CD4-positive, alpha-beta T cell treated with Interferon gamma for 1 hour (primary cell): ENCODE measurements at regions not wholly inside any gene's neighbourhood (a gene's known extent, or its start where the extent isn't known, plus 50 kb on each side); places are given as distances from the start of the nearest gene placed in this dataset.
A peak's percentile ranks its signal among the peaks of the same experiment; 100 is the strongest.
"Not testable (repeated sequence)": the region's sequence is repeated elsewhere in the genome, so short reads cannot be mapped to it uniquely, and the experiment has no call there.

Experiments used
- DNase-seq: peaks from one replicate; pipeline ENCODE4 v3.0.0-alpha.2; 2020

DNA sequence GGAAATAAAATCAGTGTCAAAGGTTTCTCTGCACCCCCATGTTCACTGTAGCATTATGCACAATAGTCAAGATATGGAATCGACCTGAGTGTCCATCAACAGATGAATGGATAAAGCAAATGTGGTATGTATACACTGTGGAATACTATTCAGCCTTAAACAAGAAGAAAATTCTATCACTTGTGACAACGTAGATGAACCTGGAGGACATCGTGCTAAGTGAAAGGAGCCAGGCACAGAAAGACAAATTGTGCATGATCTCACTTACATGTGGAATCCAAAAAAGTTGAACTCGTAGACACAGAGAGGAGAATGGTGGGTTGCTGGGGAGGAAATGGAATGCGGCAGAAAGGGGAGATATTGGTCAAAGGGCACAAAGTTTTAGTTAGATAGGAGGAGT, 136.3 kb upstream of the ESR1 start:
- no peak for DNase-seq

GRCh38 chr6:151674578-151674977, 132.9 kb upstream of the ESR1 start:
- no peak for DNase-seq

DNA sequence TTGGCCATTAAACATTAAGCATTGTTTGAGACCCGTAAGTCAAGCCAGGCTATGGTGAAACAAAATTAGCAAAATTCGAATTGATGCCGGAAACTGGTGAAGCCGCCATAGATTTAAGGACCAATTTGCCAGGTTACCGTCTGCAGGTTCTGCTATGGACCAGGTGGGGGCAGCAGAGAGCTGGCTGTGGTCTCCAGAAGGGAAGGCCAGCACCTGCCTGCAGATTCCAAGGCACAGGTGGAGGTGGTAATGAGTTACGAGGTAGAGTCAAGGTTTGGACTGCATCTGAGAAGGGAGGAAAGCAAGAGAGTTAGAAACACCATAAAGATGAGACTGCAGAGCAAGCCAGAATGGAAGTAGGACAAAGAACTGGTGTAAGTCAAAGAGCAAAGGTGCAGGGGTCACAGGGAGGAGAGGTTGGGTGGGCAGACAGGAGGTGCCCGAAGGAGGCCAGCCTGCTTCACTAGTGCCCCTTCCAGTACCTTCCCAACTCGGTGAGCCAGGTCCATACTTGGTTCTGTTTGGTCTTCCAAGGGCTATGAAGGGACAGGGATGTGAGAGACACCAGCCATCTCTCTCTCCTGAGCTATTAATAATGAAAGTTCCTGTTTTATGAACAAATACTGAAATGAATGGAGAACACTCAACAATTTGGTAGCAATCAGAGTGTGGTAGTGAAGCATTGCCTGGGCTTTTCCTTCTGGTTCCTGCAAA, 131.6 kb upstream of the ESR1 start:
- DNase-seq: peak; percentile 34

GRCh38 chr6:151676460-151676945, 131.0 kb upstream of the ESR1 start:
- DNase-seq: no peak

DNA sequence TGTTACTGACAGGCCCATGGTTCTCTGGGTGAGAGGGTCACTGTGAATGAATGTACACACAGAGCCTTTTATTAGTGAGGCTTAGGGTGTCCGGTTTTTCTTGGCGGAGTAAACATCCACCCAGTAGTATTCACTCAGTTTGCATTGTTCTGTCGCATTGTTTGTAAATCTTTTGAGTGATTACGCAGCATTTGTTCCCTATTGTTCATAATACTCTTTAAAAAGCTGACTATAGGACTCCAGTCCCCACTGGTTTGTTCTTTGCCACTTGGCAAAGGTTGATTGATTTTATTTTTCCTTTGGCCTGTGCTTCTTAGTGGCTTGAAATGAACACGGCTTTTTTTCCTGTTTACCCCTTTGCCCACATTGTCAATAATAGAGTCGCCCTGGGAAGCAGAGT, 130.1 kb upstream of the ESR1 start:
- no peak for DNase-seq

- DNase-seq: no peak
Measured at GRCh38 chr6:151679081-151679480, 128.4 kb upstream of the ESR1 start.

DNA sequence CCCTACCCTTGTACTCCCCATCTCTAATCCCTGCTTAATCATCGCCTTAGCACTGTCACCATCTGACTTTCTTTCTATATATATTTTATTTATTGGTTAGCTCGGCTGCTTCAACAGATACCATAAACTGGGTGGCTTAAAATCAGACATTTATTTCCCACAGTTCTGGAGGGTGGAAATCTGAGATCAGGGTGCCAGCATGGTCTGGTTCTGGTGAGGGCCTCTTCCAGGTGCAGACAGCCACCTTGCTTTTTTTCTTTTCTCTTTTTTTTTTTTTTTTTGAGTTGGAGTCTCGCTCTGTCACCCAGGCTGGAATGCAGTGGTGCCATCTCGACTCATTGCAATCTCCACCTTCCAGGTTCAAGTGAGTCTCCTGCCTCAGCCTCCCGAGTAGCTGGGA, 127.5 kb upstream of the ESR1 start:
- DNase-seq: no peak

GRCh38 chr6:151680846-151681432, 126.5 kb upstream of the ESR1 start:
- DNase-seq: no peak

GRCh38 chr6:151681433-151682059, 125.9 kb upstream of the ESR1 start:
- no peak for DNase-seq

GRCh38 chr6:151682251-151682650, 125.2 kb upstream of the ESR1 start:
- DNase-seq: no peak

GRCh38 chr6:151682922-151683321, 124.6 kb upstream of the ESR1 start:
- DNase-seq: no peak

- no peak for DNase-seq
Measured at GRCh38 chr6:151683381-151683780, 124.1 kb upstream of the ESR1 start.

- no peak for DNase-seq
Measured at GRCh38 chr6:151689499-151690201, 117.8 kb upstream of the ESR1 start.

DNA sequence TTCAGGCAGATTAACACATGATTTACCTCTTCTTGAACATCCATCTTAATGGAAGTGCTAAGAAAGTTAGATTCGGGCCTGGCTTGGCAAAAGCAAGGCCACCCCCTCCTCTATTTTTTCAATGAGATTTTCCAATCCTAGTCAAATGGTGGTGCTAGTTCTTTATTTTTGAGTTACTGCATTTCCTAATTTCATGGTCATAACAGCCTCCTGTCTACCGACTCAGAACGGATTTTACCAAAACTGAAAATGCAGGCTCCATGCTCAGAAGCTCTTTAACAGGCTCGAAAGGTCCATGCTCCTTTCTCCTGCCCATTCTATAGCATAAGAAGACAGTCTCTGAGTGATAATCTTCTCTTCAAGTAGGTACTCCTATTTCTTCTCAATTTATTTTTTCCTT, 117.2 kb upstream of the ESR1 start:
- no peak for DNase-seq

DNA sequence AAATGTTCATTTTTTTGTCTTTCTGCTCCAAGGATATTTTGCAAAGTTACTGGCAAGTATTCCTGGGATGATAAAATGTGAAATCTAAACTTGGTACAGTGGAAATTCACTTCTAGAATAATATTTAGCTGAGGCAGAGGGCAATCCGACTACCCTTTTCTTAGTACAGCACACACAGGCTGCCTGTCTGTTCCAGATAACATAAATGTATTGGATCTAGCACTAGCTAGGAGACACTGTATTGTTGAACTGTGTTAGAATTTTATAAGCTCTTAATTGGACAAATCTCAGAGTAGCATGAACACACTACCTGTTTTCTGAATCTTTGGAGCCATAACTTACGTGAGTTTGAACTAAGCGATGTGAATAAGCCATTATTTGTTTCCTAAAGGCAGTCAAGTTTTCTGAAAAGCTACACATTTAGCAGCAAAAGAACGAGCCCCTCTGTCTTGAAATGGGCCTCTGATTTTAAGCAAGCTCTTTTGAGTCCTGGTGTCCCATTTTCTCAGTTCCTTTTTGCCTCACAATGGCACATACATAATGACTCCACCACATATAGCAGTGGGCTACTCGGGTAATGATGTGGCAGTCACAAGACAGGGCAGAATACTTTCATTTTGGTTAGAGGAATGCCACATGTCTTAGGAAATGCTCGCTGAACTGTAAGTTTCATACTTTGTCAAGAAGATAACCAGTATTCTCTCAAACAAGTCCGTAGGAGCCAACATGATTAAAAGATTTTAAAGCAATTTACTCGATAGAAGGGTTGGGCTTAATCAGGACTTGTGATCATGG, 116.5 kb upstream of the ESR1 start:
- DNase-seq: peak; percentile 11

- DNase-seq: no peak
Measured at GRCh38 chr6:151692216-151692615, 115.3 kb upstream of the ESR1 start.

DNA sequence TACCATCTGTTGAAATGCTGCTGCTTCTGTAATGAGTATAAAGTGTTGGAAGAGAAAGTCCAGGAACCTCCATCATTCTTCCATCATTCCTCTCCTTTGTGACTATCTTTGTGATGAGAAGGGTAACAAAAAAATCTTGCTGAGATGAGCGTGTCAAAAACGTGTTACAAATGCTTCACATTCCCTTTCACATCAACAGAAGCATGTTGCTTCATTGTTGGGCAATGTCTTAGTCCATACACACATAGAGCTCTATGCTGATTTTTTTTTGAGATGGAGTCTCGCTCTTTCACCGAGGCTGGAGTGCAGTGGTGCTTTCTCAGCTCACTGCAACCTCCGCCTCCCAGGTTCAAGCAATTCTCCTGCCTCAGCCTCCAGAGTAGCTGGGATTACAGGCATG, 114.1 kb upstream of the ESR1 start:
- DNase-seq: no peak

DNA sequence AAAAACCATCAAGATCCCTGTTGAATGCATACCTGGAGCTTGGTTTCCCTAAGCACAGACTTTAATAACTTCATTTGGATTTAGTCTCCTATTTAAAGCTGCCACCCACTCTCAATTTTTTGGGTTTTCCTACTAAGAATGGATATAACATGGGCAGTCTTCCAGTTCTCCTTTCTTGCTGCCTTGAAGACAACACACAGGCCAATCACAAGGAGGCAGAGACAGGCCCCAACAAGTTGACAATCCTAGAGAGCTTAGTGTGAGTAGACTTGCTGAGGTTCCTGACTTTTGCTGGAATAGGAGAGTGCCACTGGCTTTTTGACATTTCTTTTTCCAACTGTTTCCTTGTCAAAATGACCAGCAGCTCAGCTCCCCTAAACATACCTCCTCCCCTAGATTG, 112.3 kb upstream of the ESR1 start:
- DNase-seq: no peak

DNA sequence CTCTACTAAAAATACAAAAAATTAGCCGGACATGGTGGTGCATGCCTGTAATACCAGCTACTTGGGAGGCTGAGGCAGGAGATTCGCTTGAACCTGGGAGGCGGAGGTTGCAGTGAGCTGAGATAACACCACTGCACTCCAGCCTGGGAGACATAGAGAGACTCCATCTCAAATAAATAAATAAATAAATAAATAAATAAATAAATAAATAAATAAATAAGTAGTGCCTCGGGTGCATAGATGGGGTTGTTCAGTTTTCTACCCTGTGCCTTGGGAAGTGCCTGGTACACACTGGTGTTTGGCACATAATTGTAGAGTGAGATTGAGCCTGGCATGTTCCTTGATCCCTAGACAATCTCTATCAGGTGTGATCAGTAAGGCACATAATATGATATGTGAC, 111.2 kb upstream of the ESR1 start:
- not testable (repeated sequence) for DNase-seq

- DNase-seq: no peak
Measured at GRCh38 chr6:151698931-151699700, 108.4 kb upstream of the ESR1 start.

GRCh38 chr6:151699719-151700118, 107.8 kb upstream of the ESR1 start:
- DNase-seq: no peak
